HUES64 (cell line): ENCODE measurements at regions not wholly inside any gene's neighbourhood (a gene's known extent, or its start where the extent isn't known, plus 50 kb on each side); places are given as distances from the start of the nearest gene placed in this dataset.
"Not testable (repeated sequence)": the region's sequence is repeated elsewhere in the genome, so short reads cannot be mapped to it uniquely, and the experiment has no call there.

Experiments used
- H3K27ac ChIP-seq: 2 replicates; pipeline ENCODE4 v1.7.0; 2013; ENCODE audit warnings: low read depth, low read length, inconsistent platforms
- H3K27me3 ChIP-seq: 2 replicates; pipeline ENCODE4 v1.6.1; 2013; ENCODE audit warnings: mild to moderate bottlenecking, low read length; ENCODE audit not compliant: insufficient read depth
- H3K36me3 ChIP-seq: 2 replicates; pipeline ENCODE4 v1.6.1; 2013; ENCODE audit warnings: mild to moderate bottlenecking, low read length; ENCODE audit not compliant: insufficient read depth
- H3K4me1 ChIP-seq: 2 replicates; pipeline ENCODE4 v1.6.1; 2013; ENCODE audit warnings: mild to moderate bottlenecking, low read length, moderate library complexity; ENCODE audit not compliant: insufficient read depth
- H3K4me3 ChIP-seq: 2 replicates; pipeline ENCODE4 v1.5.1; 2013; ENCODE audit warnings: mild to moderate bottlenecking, low read length, moderate library complexity
- H3K9ac ChIP-seq: 2 replicates; pipeline ENCODE4 v1.6.1; 2013; ENCODE audit warnings: mild to moderate bottlenecking, low read depth, low read length
- H3K9me3 ChIP-seq: 2 replicates; pipeline ENCODE4 v1.6.1; 2013; ENCODE audit warnings: low read depth, low read length; ENCODE audit not compliant: insufficient read depth
- WGBS: fragments of 150-250, 120-280 bp; methylation state at CpG from one replicate; pipeline ENCODE4 v1.1.7; 2013; ENCODE audit warnings: missing lambda C conversion rate; 5-methylcytosine and 5-hydroxymethylcytosine counted together

DNA sequence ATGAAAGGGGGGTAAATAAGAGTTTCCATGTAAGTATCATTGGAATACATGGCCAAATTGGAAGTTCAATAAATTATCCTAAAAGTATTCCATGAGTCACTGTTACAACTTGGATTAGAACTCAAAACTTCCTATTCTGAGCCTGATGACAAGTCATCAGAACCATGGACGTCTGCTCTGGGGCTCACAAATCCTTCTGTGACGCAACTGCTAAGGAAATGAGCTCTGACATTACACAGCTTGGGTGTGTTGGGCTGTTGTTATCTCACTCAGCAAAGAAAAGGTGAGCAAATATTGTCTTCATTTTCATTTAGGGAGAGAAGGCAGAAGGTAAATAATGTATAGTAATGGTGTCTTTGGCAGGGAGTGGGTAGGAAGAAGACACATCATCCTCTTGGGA lies 214.8 kb upstream of the ADO start:
- Histone ChIP-seq H3K27ac (no peak overlapping the region), H3K9me3 (no peaks in the 10 kb centered on the region), H3K9ac (no peak overlapping the region), H3K36me3 (no peaks in the 10 kb centered on the region), H3K4me3 (no peak overlapping the region), H3K27me3 (no peaks in the 10 kb centered on the region), H3K4me1 (0 out of 2 replicates have a peak, but pooled peaks cover 3% of the 10 kb centered on the region)
- 86% methylated on average over 2 of the region's 2 CpGs for WGBS

DNA sequence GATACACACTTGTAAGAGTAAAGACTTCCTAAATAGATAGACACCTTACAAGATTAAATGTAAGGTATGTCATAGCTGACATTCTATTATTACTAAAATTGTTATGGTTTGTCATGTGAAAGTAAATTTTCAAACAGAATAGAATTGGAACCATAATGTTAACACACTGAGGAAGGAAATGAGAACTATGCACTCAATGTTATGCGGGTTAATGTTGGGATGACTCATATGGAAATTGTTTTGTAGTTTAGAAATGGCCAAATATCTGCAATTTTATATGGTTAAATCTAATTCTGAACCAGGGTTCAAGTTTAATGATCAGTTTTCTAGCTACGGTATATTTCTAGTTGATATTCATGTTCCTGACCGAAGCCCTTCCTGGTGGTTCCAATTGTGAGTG lies 214.2 kb upstream of the ADO start:
- Histone ChIP-seq H3K9ac (no peak overlapping the region), H3K4me3 (no peak overlapping the region), H3K4me1 (0 out of 2 replicates have a peak, but pooled peaks cover 3% of the 10 kb centered on the region), H3K27ac (no peak overlapping the region), H3K27me3 (no peaks in the 10 kb centered on the region), H3K9me3 (no peaks in the 10 kb centered on the region), H3K36me3 (no peaks in the 10 kb centered on the region)
- WGBS: 97% methylated on average over 3 of the region's 3 CpGs

DNA sequence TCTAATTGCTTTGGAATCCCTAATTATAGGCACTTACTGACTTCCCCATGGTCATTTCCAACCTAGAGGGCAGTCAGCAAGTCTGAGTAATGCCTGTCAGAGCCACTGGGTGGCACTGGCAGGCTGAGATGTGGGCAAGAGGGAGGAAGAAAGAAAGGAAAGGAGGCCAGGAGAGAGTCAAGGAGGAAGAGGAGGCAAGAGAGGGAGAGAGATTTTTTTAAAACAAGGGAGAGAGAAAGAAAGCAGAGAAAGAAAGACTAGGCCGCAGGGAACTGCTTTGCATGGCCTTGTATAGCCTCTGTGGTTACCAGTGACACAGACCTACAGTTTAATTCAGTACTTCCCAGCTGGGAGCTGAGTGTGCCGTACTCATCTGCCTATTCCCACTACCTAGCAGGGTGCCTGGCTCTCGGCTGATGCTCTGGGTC lies 210.4 kb upstream of the ADO start:
- Histone ChIP-seq H3K9ac (no peak overlapping the region), H3K4me3 (no peak overlapping the region)

DNA sequence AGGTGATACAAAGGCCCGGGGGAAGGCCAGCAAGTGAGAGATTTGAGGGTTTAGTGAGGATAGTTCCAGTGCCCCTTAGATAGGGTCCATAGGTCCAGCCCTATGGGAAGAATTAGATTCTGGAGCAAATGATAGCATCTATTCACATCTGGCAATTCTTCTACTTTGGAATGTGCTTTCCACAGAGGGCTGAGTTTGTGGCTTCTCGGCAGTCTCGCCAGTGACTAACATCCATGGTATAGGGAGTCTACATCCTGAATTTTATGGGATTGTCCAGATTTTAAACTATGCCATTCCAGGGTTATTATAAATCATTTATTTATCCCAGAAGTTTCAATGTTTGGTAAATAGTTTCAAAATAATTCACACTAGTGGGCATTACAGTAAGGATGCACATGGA lies 207.3 kb upstream of the ADO start:
- 100% methylated on average over 3 of the region's 3 CpGs for WGBS
- H3K4me1 ChIP-seq: 0 out of 2 replicates have a peak, but pooled peaks cover 3% of the 10 kb centered on the region
- H3K36me3 ChIP-seq: no peaks in the 10 kb centered on the region
- H3K4me3 ChIP-seq: no peak overlapping the region
- no peak overlapping the region for H3K9ac ChIP-seq
- no peak overlapping the region for H3K27ac ChIP-seq
- no peaks in the 10 kb centered on the region for H3K27me3 ChIP-seq
- H3K9me3 ChIP-seq: no peaks in the 10 kb centered on the region

More for the DNA sequence above, 210.4 kb upstream of the ADO start:
- WGBS: 59% methylated on average over 3 of the region's 3 CpGs
- H3K4me1 ChIP-seq: 0 out of 2 replicates have a peak, but pooled peaks cover 3% of the 10 kb centered on the region
- no peaks in the 10 kb centered on the region for H3K27me3 ChIP-seq
- no peaks in the 10 kb centered on the region for H3K36me3 ChIP-seq
- no peak overlapping the region for H3K27ac ChIP-seq
- no peaks in the 10 kb centered on the region for H3K9me3 ChIP-seq

DNA sequence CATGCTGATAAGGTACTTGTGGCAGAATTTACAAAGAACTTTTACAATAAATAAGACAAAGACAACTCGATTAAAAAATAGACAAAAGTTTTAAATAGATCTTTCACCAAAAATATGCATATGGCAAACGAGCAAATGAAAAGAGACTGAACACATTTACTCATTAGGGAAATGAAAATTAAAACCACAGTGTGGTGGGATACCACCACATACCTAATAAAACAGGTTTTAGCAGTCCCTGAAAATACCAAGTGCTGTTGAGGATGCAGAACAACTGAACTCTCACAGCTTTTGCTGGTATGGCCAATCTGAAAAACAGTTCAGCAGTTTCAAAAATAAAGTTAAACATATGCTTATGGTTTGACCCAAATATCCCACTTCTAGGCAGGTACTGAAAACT lies 205.4 kb upstream of the ADO start:
- Histone ChIP-seq H3K27me3 (no peaks in the 10 kb centered on the region), H3K36me3 (no peaks in the 10 kb centered on the region), H3K9me3 (no peaks in the 10 kb centered on the region), H3K4me3 (no peak overlapping the region), H3K4me1 (0 out of 2 replicates have a peak, but pooled peaks cover 3% of the 10 kb centered on the region), H3K9ac (no peak overlapping the region), H3K27ac (no peak overlapping the region)
- 100% methylated on average over 2 of the region's 2 CpGs for WGBS

DNA sequence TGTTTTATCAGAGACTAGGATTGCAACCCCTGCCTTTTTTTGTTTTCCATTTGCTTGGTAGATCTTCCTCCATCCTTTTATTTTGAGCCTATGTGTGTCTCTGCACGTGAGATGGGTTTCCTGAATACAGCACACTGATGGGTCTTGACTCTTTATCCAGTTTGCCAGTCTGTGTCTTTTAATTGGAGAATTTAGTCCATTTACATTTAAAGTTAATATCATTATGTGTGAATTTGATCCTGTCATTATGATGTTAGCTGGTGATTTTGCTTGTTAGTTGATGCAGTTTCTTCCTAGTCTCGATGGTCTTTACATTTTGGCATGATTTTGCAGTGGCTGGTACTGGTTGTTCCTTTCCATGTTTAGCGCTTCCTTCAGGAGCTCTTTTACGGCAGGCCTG lies 198.0 kb upstream of the ADO start:
- no CpG with 5 or more reads among the region's 4 CpGs for WGBS
- H3K27me3 ChIP-seq, H3K36me3 ChIP-seq, H3K4me1 ChIP-seq, H3K9ac ChIP-seq, H3K9me3 ChIP-seq, H3K4me3 ChIP-seq, H3K27ac ChIP-seq: not testable (repeated sequence)

DNA sequence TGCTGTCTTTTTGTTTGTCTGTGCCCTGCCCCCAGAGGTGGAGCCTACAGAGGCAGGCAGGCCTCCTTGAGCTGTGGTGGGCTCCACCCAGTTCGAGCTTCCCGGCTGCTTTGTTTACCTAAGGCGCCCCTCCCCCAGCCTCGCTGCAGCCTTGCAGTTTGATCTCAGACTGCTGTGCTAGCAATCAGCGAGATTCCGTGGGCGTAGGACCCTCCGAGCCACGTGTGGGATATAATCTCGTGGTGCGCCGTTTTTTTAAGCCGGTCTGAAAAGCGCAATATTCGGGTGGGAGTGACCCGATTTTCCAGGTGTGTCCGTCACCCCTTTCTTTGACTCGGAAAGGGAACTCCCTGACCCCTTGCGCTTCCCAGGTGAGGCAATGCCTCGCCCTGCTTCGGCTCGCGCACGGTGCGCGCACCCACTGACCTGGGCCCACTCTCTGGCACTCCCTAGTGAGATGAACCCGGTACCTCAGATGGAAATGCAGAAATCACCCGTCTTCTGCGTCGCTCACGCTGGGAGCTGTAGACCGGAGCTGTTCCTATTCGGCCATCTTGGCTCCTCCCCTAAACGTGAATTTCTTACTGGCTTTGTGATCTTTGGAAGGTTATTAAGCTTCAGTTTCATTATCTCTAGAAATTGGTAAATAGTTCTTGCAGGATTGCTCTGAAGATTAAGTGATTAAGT lies 196.2 kb upstream of the ADO start:
- peak overlapping the region; percentile 43 for H3K4me3 ChIP-seq
- H3K4me1 ChIP-seq, H3K27ac ChIP-seq, H3K9me3 ChIP-seq, H3K27me3 ChIP-seq, H3K9ac ChIP-seq, H3K36me3 ChIP-seq: not testable (repeated sequence)
- 30% methylated on average over 31 of the region's 34 CpGs for WGBS

DNA sequence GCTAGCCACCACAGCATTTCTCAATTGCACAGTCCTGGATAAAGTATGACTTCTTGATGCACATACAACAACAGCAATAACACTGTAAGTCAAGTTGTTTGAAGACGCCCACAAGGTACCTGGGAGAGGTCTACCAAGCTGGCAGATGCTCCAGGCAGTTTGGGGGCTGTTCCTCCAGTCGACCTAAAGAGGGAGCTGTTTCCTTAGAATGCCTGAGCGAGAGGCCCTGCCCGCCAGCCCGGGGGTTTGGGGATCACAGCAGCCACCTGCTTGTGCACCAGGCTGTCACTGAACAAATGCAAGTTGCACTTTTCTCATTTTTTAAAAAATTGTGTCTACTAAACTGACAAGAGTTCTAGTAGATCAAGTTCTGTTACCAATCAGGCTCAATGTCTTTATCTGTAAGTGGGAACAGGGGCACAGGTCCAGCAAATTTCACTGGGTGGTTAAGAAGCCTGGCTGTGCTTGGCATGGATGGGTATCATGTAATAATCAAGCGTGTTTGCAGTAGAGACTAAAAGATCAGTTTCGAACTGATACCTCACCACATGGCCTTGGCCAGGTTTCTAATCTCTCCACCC lies 193.8 kb upstream of the ADO start:
- H3K27me3 ChIP-seq: no peaks in the 10 kb centered on the region; the same call in 1 of the 2 replicates
- H3K27ac ChIP-seq: no peak overlapping the region
- no peak overlapping the region for H3K9ac ChIP-seq
- no peaks in the 10 kb centered on the region for H3K9me3 ChIP-seq
- no peaks in the 10 kb centered on the region for H3K36me3 ChIP-seq
- no peak overlapping the region for H3K4me3 ChIP-seq
- WGBS: 32% methylated on average over 7 of the region's 7 CpGs
- peaks cover 3% of the 10 kb centered on the region; the same call in 1 of the 2 replicates for H3K4me1 ChIP-seq

DNA sequence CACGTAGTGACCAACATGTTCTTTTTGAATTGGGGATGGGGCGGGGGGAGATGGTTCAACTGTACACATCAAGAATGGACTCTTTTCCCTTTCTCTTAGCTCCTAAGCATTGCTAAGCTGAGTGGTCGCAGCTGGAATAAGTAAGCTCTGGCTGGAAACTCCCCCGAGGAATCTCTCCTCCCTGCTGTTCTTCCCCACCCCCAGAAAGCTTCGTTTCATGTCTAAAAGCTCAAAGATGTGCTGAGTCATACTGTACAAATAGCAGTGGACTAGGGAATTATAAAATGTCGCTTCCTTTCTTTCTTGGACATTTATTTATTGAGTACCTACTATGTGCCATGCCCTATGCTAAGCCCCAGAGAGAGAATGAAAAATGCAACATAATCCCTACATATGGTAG lies 191.1 kb upstream of the ADO start:
- no peak overlapping the region for H3K27ac ChIP-seq
- no peaks in the 10 kb centered on the region for H3K36me3 ChIP-seq
- peaks cover 3% of the 10 kb centered on the region; the same call in 1 of the 2 replicates for H3K4me1 ChIP-seq
- peaks cover 2% of the 10 kb centered on the region; the same call in 1 of the 2 replicates for H3K27me3 ChIP-seq
- H3K4me3 ChIP-seq: no peak overlapping the region
- H3K9ac ChIP-seq: no peak overlapping the region
- no peaks in the 10 kb centered on the region for H3K9me3 ChIP-seq
- 93% methylated on average over 6 of the region's 6 CpGs for WGBS

DNA sequence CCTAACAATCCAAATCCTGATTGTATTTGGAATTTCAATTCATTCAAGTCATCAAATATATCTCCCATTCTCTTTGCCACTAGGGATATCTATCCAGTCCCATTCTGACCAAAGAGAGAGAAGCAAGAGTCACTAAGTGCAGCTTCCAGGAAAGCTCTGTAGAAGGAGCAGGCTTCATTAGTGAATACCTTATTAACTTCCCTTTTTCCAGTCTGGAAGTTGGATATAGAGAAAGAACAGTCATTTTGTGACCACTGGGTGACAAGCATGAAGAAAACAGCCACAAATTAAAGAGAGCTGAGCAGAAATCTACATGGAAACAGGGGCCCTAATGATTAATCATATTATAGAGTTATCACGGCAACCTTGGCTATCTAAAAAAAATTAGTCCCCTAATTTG lies 190.7 kb upstream of the ADO start:
- Histone ChIP-seq H3K9ac (no peak overlapping the region), H3K36me3 (no peaks in the 10 kb centered on the region), H3K27me3 (peaks cover 2% of the 10 kb centered on the region; the same call in 1 of the 2 replicates), H3K4me1 (0 out of 2 replicates have a peak, but pooled peaks cover under 1% of the 10 kb centered on the region), H3K4me3 (no peak overlapping the region), H3K9me3 (no peaks in the 10 kb centered on the region), H3K27ac (no peak overlapping the region)
- WGBS: 100% methylated on average over 1 of the region's 1 CpG

DNA sequence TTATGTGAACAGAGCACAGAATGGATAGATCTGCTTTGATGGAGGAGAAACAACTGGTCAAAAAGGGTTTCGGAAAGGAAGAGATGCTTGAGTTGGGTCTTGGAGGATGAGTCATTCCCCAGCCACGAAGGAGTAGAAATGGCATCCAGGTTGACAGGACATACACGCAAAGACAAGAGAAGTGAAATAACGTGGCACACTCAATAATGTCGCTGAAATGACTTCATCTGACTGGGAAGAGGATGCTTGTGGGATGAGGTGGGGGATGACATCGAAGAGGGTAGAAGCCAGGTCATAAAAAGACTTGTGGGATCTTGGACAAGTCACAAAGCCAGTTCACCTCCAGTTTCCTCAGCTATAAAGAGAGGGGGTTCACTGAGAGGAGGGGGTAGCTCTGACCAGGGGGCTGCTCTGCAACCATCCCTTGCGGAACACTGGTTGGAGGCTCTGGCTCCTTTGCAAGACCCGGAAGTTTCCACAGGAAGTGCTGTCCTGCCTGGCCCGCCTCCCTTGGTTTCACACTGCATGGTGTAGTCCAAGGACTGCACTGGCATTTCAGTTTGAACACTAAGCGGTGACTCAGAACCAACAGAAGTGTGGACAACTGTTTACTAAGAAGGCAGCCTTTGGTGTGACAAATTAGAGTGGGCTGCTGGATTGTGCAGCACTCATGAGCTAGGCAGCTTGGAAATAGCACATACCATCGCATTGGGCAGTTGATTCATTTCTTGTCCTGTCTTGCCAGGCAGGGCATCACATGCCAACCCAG lies 189.9 kb upstream of the ADO start:
- WGBS: 93% methylated on average over 11 of the region's 11 CpGs
- Histone ChIP-seq H3K27ac (no peak overlapping the region), H3K27me3 (0 out of 2 replicates have a peak, but pooled peaks cover 2% of the 10 kb centered on the region), H3K4me3 (no peak overlapping the region), H3K9me3 (no peaks in the 10 kb centered on the region), H3K36me3 (no peaks in the 10 kb centered on the region), H3K9ac (no peak overlapping the region), H3K4me1 (no peaks in the 10 kb centered on the region)
